HG03565 (cell line): ENCODE measurements at regions not wholly inside any gene's neighbourhood (a gene's known extent, or its start where the extent isn't known, plus 50 kb on each side); places are given as distances from the start of the nearest gene placed in this dataset.
"Not testable (repeated sequence)": the region's sequence is repeated elsewhere in the genome, so short reads cannot be mapped to it uniquely, and the experiment has no call there.

Experiments
- ATAC-seq: cut with Tn5 transposase; IDR thresholded peaks from one replicate; pipeline ENCODE4 v1.9.1; 2021; ENCODE audit warnings: mild to moderate bottlenecking, moderate library complexity; ENCODE audit not compliant: unreplicated experiment

- ATAC-seq, result no peak
Observed at GRCh38 chr6:61622601-61623000, 663.4 kb downstream of the KHDRBS2 start.

GRCh38 chr6:61614119-61614518 lies 671.9 kb downstream of the KHDRBS2 start:
- no peak for ATAC-seq

DNA sequence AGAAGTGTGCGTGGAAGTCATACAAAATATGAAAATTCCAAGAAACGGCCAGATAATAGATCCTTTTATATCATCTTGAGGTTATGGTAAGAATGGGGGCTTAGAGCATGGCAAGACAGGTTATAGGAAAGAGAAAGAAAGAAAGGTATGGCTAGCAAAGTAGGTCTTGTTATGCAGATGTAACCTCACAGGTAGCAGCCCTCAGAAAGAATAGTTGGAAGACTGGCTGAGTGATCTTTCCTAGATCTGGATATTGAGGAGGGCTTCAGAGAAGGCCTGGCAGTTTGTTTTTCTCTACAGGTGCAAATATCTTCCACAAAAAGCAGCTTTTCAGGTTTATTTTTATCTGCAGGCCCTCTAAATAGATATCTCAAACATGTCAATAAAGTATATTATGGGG lies 679.5 kb downstream of the KHDRBS2 start:
- ATAC-seq, result no peak

DNA sequence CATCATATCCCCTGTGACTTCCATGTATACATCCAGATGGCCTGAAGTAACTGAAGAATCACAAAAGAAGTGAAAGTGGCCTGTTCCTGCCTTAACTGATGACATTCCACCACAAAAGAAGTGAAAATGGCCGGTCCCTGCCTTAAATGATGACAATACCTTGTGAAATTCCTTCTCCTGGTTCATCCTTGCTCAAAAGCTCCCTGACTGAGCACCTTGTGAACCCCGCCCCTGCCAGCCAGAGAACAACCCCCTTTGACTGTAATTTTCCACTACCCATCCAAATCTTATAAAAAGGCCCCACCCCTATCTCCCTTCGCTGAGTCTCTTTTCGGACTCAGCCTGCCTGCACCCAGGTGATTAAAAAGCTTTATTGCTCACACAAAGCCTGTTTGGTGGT lies 680.2 kb downstream of the KHDRBS2 start:
- not testable (repeated sequence) for ATAC-seq

DNA sequence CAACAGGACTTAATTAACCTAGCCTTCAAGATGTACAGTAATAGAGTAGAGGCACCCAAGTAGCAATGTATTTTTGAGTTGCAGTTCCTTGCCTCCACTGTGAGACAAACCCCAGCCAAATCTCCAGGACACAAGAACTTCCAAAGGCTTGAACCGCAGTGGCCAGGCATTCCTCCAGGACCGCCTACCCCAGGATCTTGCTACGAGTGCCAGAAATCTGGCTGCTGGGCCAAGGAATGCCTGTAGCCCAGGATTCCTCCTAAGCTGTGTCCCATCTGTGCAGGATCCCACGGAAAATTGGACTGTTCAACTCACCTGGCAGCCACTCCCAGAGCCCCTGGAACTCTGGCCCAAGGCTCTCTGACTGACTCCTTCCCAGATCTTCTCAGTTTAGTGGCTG lies 683.9 kb downstream of the KHDRBS2 start:
- not testable (repeated sequence) for ATAC-seq

DNA sequence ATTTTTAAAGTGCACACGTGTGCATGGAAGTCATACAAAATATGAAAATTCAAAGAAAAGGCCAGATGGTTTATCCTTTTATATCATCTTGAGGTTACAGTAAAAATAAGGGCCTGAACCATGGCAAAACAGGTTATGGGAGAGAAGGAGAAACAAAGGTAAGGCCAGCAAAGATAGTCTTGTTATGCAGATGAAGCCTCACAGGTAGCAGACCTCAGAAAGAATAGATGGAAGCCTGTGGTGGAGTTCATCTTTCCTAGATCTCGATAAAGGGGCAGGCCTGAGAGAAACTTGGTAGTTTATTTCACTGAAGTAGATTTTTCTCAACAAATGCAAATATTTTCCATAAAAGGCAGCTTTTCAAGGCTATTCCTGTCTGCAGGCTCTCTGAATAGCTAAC lies 693.8 kb downstream of the KHDRBS2 start:
- ATAC-seq, result no peak

DNA sequence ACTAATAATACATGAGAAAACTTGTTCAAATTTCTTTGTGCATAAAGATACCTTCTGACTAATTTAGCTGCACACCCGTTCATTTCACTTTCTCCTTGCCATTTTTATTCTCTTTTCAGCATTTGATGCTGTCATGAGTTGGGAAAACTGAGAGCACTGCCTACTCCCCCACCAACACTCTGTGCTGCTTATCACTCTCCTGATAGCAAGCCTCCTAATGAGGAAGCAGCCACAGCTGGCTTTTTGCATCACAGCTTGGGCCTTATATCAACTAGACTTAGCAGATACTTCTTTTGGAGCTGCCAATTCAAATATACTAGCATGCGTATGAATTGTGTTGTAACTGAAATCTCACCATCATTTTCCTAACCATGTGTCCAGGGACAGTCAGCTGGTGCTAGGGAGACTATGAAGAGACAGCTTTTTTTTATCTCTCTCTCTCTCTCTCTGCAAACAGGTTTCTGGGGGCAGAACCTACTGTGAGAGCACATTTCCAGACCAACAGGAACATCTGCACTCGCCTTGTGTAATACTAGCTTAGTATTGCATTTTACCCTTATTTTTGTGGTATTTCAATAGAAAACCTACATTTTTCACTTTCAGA lies 699.0 kb downstream of the KHDRBS2 start:
- no peak for ATAC-seq

DNA sequence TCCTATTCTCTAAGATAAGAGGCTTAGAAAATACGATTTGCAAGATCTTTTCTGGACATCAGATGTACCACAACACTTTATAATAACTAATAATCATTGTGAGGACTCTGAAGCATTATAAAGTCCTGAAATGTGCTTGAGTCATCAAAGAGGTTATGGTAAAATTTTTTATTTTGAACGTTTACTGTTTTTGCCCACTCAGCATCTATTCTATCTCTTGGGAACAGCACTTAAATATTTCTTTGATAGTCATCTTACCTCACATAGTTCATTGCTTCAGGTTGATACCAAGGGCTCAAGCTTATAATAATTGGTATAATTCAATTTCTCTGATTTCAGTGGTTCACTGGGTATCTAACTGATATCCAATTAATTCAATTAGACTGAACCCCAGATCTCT lies 700.5 kb downstream of the KHDRBS2 start:
- no peak for ATAC-seq

GRCh38 chr6:61562098-61562497 lies 723.9 kb downstream of the KHDRBS2 start:
- no peak for ATAC-seq

GRCh38 chr6:61558796-61559195 lies 727.2 kb downstream of the KHDRBS2 start:
- ATAC-seq, result no peak

- ATAC-seq, result no peak
Observed at GRCh38 chr6:61555993-61556392, 730.0 kb downstream of the KHDRBS2 start.

DNA sequence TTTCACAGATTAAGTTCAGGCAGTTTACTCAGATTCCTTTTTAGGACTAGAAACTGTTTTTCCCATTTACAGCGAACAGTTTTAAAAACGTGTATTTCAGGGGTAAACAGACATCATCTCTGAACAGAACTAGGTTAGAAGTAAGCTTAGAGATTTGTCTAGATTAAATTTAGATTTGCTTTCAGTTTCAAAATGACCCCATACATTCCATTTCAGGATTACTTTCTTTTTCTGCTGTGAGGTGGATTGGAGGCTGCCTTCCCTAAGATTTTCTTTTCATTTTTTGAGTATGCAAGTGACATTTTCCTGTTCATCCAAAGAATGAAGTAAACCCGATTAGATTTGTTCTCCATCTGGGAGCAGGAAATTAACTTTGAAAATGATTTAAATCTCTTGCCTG lies 747.2 kb downstream of the KHDRBS2 start:
- peak; percentile 97 for ATAC-seq

GRCh38 chr6:61532749-61533148 lies 753.3 kb downstream of the KHDRBS2 start:
- not testable (repeated sequence) for ATAC-seq
